OCI-LY7 (cell line): ENCODE measurements at regions not wholly inside any gene's neighbourhood (a gene's known extent, or its start where the extent isn't known, plus 50 kb on each side); places are given as distances from the start of the nearest gene placed in this dataset.

ENCODE experiments used
- BruUV-seq: library from RNA; stranded (reverse); fragments of 400-500 nt; replicated peaks from 2 replicates; lab custom pipeline; 2021; lab: Mats Ljungman, UMichigan
- CTCF ChIA-PET: fragments of 300-600 bp; sonication (Branson Sonifier 250); formaldehyde crosslinking; loops from one replicate; lab custom pipeline; 2022; ENCODE audit warnings: antibody characterized with exemption; ENCODE audit not compliant: unreplicated experiment; lab: Charles Lee
- POLR2A ChIA-PET: fragments of 300-600 bp; sonication (Branson Sonifier 250); formaldehyde crosslinking; loops from one replicate; lab custom pipeline; 2022; ENCODE audit warnings: antibody characterized with exemption; lab: Charles Lee
- DNase-seq: peaks from one replicate; pipeline ENCODE4 v3.0.0-alpha.2; 2015; ENCODE audit warnings: low spot score
- H2AFZ ChIP-seq: fragments of 200-600 bp; sonication (generic), shearing (Covaris generic); 2 replicates; pipeline ENCODE4 v1.6.1; 2014; ENCODE audit warnings: mild to moderate bottlenecking, antibody characterized with exemption, low read length, moderate library complexity
- H3K27ac ChIP-seq: fragments of 200-600 bp; sonication (generic); 2 replicates; pipeline ENCODE4 v1.5.1; 2014; ENCODE audit warnings: mixed run types, low read depth, mild to moderate bottlenecking, moderate library complexity, low read length, inconsistent platforms; ENCODE audit not compliant: poor library complexity, severe bottlenecking
- H3K36me3 ChIP-seq: fragments of 200-600 bp; sonication (generic); 2 replicates; pipeline ENCODE4 v1.6.1; 2014; ENCODE audit warnings: mild to moderate bottlenecking, antibody characterized with exemption, low read length, moderate library complexity, mixed read lengths; ENCODE audit not compliant: insufficient read depth
- H3K4me1 ChIP-seq: fragments of 200-600 bp; sonication (generic); 2 replicates; pipeline ENCODE4 v1.5.1; 2014; ENCODE audit warnings: mild to moderate bottlenecking, low read length; ENCODE audit not compliant: insufficient read depth, poor library complexity, severe bottlenecking
- H3K4me2 ChIP-seq: fragments of 200-600 bp; sonication (generic); 2 replicates; pipeline ENCODE4 v1.6.1; 2014; ENCODE audit warnings: mild to moderate bottlenecking, low read length
- H3K4me3 ChIP-seq: fragments of 200-600 bp; sonication (generic); 2 replicates; pipeline ENCODE4 v1.5.1; 2014; ENCODE audit warnings: mild to moderate bottlenecking, low read depth, low read length; ENCODE audit not compliant: poor library complexity, severe bottlenecking
- H3K79me2 ChIP-seq: fragments of 200-600 bp; sonication (generic); 2 replicates; pipeline ENCODE4 v1.6.1; 2016; ENCODE audit warnings: low read depth, mild to moderate bottlenecking, low read length, moderate library complexity, mixed read lengths; ENCODE audit not compliant: insufficient read depth
- H3K9me2 ChIP-seq: fragments of 200-600 bp; sonication (generic); 2 replicates; pipeline ENCODE4 v1.6.1; 2016; ENCODE audit warnings: mild to moderate bottlenecking, low read length, mixed read lengths; ENCODE audit not compliant: insufficient read depth
- H3K9me3 ChIP-seq: fragments of 200-600 bp; sonication (generic); 2 replicates; pipeline ENCODE4 v1.6.1; 2014; ENCODE audit warnings: mild to moderate bottlenecking, mixed run types, low read length, mixed read lengths
- H4K20me1 ChIP-seq: fragments of 200-600 bp; sonication (generic); 2 replicates; pipeline ENCODE4 v1.6.1; 2014; ENCODE audit warnings: mild to moderate bottlenecking, antibody characterized with exemption, low read length, moderate library complexity, mixed read lengths; ENCODE audit not compliant: insufficient read depth
- CTCF ChIP-seq: fragments of 200-600 bp; sonication (generic); conservative IDR thresholded peaks from 2 replicates; pipeline ENCODE4 v1.5.1; 2014; ENCODE audit warnings: mild to moderate bottlenecking, antibody characterized with exemption, low read length, moderate library complexity, mixed read lengths
- EZH2phosphoT487 ChIP-seq: fragments of 200-600 bp; sonication (generic); IDR thresholded peaks from 2 replicates; pipeline ENCODE4 v1.6.1; 2018; ENCODE audit warnings: low read depth, borderline replicate concordance, mild to moderate bottlenecking, mixed run types, antibody characterized with exemption, low read length, moderate library complexity, mixed read lengths
- intact Hi-C: fragments of 100-400 bp; cut with micrococcal nuclease; formaldehyde crosslinking; loops from one replicate; pipeline ENCODE4 v1.10.0; 2022; ENCODE audit not compliant: unreplicated experiment

GRCh38 chrX:36462142-36462541 lies 542.6 kb downstream of the CFAP47 start:
- no peak overlapping the region for H3K27ac ChIP-seq
- no peaks in the 10 kb centered on the region for H4K20me1 ChIP-seq
- POLR2A ChIA-PET: no interaction called here
- H3K4me1 ChIP-seq: no peaks in the 10 kb centered on the region
- TF ChIP-seq EZH2phosphoT487: no peak
- no peak for TF ChIP-seq CTCF
- no TSS peak for BruUV-seq
- no peaks in the 10 kb centered on the region for H3K9me2 ChIP-seq
- no peak for DNase-seq
- no peaks in the 10 kb centered on the region for H3K36me3 ChIP-seq
- H3K4me3 ChIP-seq: no peak overlapping the region
- H2AFZ ChIP-seq: no peak overlapping the region
- no peaks in the 10 kb centered on the region for H3K79me2 ChIP-seq
- H3K4me2 ChIP-seq: no peak overlapping the region
- H3K9me3 ChIP-seq: no peaks in the 10 kb centered on the region
- intact Hi-C loops: no loop called here
- CTCF ChIA-PET: interaction anchor here (0.6 kb wide), 1 partner anchor 23 kb away, joined by 6 read pairs; no protein-coding TSS in a partner anchor

- Histone ChIP-seq H3K4me1 (no peaks in the 10 kb centered on the region), H3K27ac (no peak overlapping the region), H2AFZ (no peak overlapping the region), H3K4me2 (no peak overlapping the region), H4K20me1 (no peaks in the 10 kb centered on the region), H3K9me2 (no peaks in the 10 kb centered on the region), H3K36me3 (no peaks in the 10 kb centered on the region), H3K79me2 (no peaks in the 10 kb centered on the region), H3K4me3 (no peak overlapping the region), H3K9me3 (no peaks in the 10 kb centered on the region)
- ChIA-PET CTCF (no interaction called here), POLR2A (no interaction called here)
- TF ChIP-seq CTCF: no peak
- TF ChIP-seq EZH2phosphoT487: no peak
- DNase-seq: no peak
- intact Hi-C loops: no loop called here
- no TSS peak for BruUV-seq
Observed at GRCh38 chrX:36480441-36480990, 527.6 kb upstream of the FAM47C start.

- ChIA-PET CTCF (no interaction called here), POLR2A (no interaction called here)
- Histone ChIP-seq H4K20me1 (no peaks in the 10 kb centered on the region), H3K9me3 (no peaks in the 10 kb centered on the region), H3K36me3 (no peaks in the 10 kb centered on the region), H2AFZ (no peak overlapping the region), H3K4me2 (no peak overlapping the region), H3K9me2 (no peaks in the 10 kb centered on the region), H3K27ac (no peak overlapping the region), H3K4me3 (no peak overlapping the region), H3K79me2 (no peaks in the 10 kb centered on the region), H3K4me1 (no peaks in the 10 kb centered on the region)
- BruUV-seq: no TSS peak
- no peak for TF ChIP-seq CTCF
- no peak for TF ChIP-seq EZH2phosphoT487
- intact Hi-C loops: no loop called here
- DNase-seq: no peak
Observed at GRCh38 chrX:36501169-36501702, 506.9 kb upstream of the FAM47C start.
